Epidermal melanocyte (primary cell): ENCODE measurements at regions not wholly inside any gene's neighbourhood (a gene's known extent, or its start where the extent isn't known, plus 50 kb on each side); places are given as distances from the start of the nearest gene placed in this dataset.
"Not testable (repeated sequence)": the region's sequence is repeated elsewhere in the genome, so short reads cannot be mapped to it uniquely, and the experiment has no call there.

Source experiments
- DNase-seq: peaks from one replicate; pipeline ENCODE4 v3.0.0; 2011; ENCODE audit warnings: low spot score; ENCODE audit not compliant: insufficient read length

DNA sequence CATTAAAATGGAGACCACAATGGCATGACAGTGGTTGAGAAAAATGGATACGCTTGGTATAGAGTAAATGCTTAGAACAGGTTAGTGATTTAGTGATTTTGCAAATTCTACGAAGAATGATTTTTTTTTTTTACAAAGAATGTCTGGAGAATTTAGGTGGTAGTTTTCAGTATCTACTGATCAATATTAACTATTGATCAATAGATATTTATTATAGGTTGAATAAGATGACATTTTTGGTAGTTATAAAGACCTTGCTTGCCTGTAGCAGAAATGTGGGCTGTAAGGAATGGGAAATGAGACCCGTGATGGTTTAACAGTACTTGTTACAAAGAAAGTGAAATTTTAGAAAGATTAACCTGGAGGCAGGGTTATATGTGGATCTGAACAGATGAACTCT lies 137.5 kb downstream of the NR2F2 start:
- no peak for DNase-seq

DNA sequence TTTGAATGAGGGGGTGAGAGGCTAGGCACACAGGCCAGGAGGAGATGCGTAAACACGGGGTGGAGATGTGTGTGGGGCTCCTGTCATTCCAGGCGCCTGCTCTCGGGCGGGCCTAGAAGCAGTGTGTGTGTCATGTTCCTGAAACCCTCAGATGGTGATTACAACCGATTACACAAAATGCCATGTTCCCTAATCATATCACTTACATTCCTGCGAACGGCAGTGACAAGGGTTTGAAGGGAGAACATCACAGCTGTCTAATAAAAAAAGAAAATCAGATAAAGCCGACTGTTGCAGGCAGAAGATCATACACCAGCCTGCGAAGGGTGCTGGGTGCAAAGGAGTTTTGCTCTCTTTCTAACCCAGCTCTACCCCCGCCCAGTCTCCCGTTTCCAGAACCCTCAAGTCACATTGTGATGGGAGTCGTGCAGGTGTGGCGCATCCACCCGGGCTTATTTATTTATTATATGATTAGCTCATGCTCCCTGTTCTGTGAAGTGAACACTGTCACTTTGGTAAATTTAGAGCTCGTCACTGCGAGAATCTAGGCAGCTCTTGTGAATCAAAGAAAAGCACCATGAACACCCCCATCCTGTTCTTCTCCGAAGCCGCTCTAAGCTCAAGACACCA lies 140.3 kb downstream of the NR2F2 start:
- DNase-seq = no peak

DNA sequence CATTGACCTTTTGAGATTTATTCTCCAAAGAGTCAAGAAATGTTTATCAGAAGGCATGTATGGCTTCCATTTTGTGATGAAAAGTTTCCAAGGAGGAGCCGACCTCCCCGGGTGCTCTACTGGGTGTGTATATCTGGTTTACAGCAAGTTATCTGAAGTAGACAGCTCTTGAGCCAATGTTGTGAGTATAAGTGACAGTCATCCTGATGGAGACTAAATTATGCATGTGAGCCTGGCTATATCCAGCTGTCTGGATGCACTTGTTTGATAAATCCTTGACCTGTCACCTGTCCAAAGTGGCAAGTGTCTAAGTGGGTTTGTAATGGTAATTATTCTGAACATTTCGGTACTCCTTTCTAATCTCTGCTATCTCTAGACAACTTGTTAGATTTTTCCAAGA lies 142.2 kb downstream of the NR2F2 start:
- no peak for DNase-seq

DNA sequence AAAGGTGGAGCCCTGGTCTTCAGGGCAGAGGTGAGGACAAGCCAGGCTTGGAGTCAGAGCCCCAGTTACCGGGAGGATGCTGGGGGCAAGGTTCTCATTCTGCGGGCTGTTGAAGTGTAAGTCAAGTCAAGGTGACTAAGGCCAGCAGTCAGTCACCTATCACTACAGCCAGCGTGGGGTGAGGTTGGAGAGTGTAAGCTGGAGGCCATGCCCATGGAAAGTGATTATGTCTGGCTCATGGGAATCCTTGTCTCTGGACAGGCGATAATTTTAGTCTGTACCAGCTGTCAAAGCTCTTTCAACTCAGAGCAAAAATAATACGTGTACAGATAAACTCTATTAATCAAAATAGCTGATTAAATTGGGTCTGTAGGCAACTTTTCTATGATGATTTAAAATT lies 143.1 kb downstream of the NR2F2 start:
- no peak for DNase-seq

DNA sequence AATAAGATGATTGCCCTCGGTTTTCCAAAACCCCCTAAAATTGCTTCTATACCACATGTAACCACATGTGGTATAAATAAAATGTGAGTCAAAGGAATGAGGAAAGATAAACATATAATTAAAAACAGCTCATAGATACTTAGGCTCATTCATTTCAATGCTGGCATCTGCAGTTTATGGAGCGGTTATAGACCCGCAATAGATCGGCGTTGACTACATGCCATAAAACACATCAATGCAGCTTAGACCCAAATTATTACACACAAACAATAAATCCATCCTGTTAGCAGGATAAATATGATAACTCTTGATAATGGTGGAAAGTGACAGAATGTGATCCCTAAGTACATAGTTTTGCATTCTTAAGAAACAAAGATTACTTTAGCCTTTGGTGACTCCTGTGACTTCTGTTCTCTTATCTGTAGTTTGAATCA lies 143.7 kb downstream of the NR2F2 start:
- no peak for DNase-seq

DNA sequence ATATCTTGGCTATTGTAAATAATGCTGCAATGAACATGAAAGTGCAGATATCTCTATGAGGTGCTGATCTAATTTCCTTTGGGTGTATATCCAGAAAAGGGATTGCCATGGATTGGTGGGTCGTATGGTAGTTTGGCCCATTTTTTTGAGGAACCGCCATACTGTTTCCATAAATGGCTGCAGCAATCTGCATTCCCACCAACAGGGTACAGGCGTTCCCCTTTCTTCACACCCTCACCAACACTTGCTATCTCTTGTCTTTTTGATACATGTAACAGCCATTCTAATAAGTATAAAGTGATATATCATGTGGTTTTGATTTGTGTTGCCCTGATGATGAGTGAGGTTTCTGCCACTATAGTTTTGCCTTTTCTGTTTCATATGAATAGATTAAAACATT lies 146.7 kb downstream of the NR2F2 start:
- DNase-seq = no peak

DNA sequence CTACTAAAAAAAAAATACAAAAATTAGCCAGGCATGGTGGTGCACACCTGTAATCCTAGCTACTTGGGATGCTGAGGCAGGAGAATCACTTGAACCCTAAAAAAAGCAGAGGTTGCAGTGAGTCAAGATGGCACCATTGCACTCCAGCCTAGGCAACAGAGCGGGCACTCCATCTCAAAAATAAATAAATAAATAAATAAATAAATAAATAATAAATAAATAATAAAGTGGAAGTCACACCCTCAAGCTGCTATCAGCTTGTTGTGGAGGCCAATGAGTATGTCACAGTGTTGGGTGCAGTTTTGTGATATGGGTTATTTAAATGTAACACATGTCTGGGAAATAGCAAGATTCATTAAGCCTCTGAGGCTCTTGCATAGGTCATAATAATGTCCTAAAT lies 153.9 kb downstream of the NR2F2 start:
- DNase-seq = not testable (repeated sequence)

DNA sequence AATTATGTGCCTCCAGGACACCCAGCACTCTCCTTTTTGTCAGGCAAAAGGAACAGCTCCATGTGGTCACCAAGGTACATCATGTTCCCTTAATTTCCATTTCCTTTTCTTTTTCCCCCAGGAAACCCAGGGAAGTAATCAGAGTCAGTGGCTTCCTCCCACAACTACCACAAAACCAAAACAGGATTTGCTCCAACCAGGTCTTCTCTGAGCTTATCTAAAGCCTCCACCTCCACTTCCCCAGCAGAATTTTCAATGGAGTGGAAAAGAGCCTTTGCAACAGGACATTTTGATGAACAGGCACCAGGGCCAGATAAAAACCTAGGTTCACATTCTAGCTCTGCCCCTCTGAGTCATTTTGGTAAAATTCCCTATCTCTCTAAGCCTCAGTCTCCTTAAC lies 154.3 kb downstream of the NR2F2 start:
- no peak for DNase-seq

DNA sequence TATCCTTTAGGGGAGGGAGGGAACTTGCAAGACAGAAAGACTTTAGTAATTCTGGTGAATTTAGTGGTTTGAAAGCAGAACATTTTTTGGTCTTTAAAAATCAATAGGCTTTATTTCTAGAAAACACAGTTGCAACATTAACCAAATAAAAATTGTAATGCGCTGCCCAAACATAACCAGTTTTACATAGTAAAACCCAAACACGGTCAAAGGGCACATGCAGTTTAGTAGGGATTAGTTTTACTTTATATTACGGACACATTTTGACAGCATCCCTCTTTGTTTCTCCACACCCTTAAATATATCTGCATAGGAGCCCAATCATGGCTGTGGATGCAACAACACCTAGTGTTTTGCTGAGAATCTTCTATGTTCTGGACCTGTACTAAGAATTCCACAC lies 156.7 kb downstream of the NR2F2 start:
- DNase-seq = no peak

DNA sequence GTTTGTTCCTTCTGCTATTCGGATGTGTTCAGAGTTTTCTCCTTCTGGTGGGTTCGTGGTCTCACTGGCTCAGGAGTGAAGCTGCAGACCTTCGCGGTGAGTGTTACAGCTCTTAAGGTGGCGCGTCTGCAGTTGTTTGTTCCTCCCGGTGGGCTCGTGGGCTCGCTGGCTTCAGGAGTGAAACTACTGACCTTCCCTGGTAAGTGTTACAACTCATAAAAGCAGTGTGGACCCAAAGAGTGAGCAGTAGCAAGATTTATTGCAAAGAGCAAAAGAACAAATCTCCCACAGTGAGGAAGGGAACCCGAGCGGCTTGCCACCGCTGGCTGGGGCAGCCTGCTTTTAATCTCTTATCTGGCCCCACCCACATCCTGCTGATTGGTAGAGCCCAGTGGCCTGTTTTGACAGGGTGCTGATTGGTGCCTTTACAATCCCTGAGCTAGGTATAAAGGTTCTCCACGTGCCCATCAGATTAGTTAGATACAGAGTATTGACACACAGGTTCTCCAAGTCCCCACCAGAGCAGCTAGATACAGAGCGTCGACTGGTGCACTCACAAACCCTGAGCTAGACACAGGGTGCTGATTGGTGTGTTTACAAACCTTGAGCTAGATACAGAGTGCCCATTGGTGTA lies 160.7 kb downstream of the NR2F2 start:
- not testable (repeated sequence) for DNase-seq

DNA sequence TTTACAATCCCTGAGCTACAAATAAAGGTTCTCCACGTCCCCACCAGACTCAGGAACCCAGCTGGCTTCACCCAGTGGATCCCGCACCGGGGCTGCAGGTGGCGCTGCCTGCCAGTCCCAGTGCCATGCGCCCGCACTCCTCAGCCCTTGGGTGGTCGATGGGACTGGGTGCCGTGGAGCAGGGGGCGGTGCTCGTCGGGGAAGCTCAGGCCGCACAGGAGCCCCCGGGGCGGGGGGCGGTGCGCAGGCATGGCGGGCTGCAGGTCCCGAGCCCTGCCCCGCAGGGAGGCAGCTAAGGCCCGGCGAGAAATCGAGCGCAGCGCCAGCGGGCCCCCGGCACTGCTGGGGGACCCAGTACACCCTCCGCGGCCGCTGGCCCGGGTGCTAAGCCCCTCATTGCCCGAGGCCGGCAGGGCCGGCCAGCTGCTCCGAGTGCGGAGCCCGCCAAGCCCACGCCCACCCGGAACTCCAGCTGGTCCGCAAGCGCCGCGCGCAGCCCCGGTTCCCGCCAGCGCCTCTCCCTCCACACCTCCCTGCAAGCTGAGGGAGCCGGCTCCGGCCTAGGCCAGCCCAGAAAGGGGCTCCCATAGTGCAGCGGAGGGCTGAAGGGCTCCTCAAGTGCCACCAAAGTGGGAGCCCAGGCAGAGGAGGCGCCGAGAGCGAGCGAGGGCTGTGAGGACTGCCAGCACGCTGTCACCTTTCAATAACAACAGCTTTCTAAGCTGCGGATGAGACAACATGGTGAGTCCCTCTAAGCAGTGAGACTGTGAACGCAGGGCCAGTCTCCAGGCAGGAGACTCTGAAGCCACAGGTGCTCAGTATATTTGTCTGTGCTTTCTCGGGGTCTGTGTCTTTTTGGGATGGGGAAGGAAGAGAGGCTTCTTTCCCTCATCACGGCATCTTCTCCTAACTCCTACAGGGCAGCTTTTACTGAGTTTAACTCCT lies 161.5 kb downstream of the NR2F2 start:
- DNase-seq = not testable (repeated sequence)

DNA sequence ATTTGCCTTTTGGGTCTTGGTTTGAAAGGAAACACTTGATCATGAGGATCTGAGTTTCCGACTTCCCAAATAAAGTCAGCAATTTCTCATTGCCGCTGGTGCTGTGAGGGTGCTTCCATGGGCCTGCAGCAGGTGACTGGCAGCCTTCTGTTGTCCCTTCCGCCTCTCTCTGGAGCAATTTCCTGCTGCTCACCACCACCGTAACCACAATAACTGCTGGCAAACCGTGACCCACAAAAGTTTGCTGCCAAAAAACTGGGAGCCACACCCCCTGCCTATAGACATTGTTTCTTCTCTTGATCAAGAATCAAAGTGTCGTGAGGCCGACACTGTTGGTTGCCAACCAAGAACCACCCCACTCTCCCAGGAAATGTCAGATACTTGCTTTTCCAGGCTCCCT lies 164.0 kb downstream of the NR2F2 start:
- DNase-seq = no peak

DNA sequence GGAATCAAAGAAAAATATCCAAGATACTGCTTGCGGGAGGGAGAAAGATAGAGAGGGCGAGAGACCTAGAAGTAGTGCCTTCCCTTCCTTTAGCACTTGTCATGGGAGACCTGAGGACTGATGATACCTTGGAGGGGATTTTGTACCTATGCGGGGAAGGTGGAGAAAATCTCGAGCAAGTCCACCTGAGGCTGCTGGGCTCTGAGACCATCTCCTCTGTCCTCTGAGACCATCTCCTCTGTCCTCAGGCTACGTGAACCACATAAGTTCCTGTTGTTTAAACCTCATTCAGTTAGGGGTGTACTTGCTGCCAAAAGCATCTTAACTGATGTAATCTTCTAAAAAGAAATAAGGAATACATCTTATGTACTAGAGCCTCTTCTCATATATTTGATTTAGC lies 164.9 kb downstream of the NR2F2 start:
- no peak for DNase-seq

DNA sequence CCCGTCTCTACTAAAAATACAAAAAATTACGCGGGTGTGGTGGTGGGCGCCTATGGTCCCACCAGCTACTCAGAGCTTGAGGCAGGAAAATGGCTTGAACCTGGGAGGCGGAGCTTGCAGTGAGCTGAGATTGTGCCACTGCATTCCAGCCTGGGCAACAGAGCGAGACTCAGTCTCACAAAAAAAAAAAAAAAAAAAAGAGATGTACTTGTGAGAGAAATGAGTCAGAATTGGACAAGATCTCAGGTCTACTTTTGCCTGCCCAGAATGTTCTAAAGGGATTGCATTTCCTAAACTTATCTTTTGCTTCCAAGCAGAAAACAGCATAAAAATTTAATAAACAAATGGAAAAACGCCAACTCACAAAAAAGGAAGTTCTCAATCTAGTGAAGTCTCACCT lies 167.5 kb downstream of the NR2F2 start:
- no peak for DNase-seq

DNA sequence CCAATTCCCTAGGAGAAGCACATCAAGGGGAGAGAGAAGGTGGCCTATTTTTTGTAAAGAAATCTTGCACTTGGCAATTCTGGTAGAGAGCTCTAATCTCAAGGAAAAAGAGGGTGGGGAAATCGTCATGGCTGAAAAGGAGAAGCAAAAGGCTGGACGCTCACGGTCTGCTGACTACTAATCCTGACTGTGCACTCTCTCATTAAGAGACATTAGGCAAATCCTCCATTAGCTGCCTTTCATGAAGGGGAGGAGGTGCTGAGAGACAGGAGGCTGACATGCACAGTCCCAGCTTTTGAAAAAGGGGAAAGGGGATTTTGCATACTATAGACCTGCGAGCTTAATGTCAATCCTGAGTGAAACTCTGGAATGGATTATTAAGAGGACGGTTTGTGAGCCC lies 170.0 kb downstream of the NR2F2 start:
- DNase-seq = no peak

DNA sequence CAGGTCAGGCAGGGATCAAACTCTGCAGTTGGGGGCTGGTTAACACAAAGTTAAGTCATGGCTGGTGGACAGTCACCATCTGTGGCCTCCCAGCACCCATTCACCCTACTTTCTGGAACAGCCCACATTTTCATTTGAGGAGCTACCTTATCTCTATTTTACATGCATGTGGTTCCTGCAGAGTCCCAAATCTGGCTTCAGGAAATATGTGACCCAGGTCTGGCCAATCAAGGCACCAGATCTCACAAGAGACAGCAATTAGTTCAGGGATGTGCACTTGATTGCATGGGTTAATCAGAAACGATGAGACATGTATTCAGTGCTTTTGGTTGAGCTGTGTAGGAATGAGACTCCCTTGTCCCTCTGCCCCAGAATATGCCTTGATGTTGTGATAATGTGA lies 170.9 kb downstream of the NR2F2 start:
- DNase-seq = no peak

DNA sequence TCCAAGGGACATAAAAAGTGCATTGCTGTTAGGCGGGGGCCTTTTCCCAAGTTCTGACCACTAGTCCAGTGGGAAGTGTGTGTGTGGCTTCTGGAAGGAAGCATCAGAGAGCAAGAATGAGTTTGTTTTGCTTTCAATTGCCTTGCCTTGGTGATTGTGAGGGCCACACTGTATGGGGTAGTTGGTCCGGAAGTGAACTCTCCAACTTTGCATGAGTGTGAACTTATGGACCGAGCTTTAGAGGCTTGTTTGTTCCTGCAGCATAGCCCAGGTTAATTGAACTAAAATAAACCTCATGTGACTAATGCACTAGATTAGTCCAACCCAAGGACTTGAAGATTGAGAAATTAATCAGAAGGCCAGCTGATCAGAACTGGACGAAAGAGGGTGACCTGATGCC lies 171.7 kb downstream of the NR2F2 start:
- no peak for DNase-seq

DNA sequence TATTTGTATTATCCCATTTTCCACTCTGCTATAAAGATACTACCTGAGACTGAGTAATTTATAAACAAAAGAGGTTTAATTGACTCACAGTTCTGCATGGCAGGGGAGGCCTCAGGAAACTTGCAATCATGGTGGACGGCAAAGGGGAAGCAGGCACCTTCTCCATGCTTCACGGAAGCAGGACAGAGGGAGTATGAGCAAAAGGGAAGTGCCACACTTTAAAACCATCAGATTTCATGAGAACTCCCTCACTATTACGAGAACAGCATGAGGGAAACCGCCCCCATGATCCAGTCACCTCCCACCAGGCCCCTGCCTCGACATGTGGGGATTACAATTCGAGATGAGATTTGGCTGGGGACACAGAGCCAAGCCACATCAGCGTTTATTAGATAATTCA lies 172.8 kb downstream of the NR2F2 start:
- no peak for DNase-seq

DNA sequence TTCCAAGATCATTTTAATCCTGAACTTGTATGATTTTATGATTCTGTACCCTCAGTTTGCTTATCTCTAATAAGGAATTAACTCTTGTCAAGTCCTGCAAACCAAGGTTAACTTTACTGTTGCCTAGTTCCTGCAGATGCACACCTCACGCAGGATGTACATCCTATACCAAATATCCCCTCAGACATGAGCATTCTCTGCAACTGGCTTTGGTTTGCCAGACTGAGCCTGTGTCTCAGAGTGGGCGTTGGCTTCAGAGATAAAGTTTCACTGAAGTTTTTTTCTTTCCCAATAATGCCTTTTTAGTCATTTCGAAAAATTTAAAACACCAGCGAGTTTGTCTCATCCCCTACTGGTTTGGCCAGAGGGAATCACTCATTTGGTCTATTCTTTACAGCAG lies 173.9 kb downstream of the NR2F2 start:
- no peak for DNase-seq

DNA sequence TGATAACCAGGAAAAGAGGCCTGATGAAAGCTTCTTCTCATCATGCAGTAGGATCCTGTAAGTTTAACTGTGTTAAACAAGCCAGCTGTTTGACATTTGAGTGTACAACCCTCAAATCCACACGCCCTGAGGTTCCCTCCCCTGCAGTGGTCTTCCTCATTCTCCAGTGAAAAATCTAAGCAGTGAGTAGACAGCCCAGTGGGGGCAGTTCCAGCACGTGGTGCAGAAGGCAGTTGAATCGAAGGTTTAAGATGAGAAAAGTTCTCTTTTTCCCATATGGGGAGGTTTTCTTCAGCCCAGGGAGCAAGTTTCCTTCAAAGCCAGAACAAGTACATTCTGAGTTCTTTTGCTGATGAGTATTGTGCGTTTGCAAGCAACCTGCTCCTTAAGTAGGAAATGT lies 174.5 kb downstream of the NR2F2 start:
- no peak for DNase-seq

DNA sequence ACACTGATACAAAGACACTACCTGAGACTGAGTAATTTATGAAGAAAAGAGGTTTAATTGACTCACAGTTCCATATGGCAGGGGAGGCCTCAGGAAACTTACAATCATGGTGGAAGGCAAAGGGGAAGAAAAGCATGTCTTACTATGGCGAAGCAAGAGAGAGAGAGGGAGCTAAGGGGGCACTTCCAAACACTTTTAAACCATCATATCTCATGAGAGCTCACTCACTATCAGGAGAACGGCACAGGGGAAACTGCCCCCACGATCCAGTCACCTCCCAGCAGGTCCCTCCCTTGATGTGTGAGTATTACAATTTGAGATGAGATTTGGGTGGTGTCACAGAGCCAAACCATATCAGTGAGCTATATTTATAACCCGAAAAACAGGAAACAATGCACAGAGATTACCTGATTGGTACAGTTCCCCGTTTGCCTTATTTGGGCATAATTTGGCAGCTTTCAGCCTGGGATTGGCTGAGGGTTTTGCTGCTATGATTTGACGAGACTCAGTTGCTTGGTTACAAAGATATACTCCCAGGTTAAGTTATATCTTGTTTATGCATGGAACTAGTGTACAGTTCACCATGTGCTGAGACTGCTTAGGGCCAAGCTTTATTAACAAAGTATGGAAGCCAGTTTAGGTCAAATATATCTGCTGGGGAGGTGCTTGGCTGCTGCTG lies 184.2 kb downstream of the NR2F2 start:
- DNase-seq = no peak

DNA sequence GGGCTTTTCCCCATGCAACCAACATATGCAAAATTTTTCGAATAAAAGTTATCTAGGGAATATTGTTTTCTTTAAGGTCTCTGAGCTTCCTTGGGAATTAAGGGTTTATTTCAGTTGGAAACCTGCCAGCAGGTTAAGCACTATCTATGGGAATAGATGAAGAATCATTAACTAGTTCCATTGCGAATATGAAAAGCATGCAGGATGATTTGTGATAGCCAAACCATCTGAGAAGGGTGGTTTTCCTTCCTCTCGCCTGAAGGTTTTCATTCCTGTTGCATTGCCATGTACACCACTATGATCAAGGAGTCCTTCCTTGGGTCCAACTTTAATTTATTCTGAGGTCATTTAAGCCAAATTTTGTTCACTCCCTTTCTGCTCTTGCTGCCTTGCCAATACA lies 184.9 kb downstream of the NR2F2 start:
- DNase-seq = no peak
